HL-60 (cell line): ENCODE measurements at regions not wholly inside any gene's neighbourhood (a gene's known extent, or its start where the extent isn't known, plus 50 kb on each side); places are given as distances from the start of the nearest gene placed in this dataset.

ENCODE experiments used
- DNase-seq, 2 experiments: peaks; one replicate each; pipeline ENCODE4 v3.0.0-alpha.2; 2010 to 2020; ENCODE audit warnings: low read depth in 1 of 2, low spot score in 1 of 2
- H3K27ac ChIP-seq: fragments of 250-450 bp; sonication (Bioruptor Pico); replicated peaks from 2 replicates; pipeline ENCODE4 v1.5.1; 2020; ENCODE audit warnings: mild to moderate bottlenecking, moderate library complexity
- H3K27me3 ChIP-seq: fragments of 250-450 bp; sonication (Bioruptor Pico); 2 replicates; pipeline ENCODE4 v1.5.1; 2021; ENCODE audit warnings: mild to moderate bottlenecking, moderate library complexity; ENCODE audit not compliant: insufficient read depth, poor library complexity, severe bottlenecking
- H3K4me3 ChIP-seq: replicated peaks from 2 replicates; pipeline ENCODE4 v1.5.1; 2011; ENCODE audit warnings: mild to moderate bottlenecking, control low read depth, low read length; ENCODE audit not compliant: insufficient read depth
- CTCF ChIP-seq: IDR thresholded peaks from one replicate; pipeline ENCODE4 v1.5.1; 2011; ENCODE audit warnings: low read length, control low read depth, inconsistent platforms; ENCODE audit not compliant: insufficient read depth
- GABPA ChIP-seq: IDR thresholded peaks from 2 replicates; pipeline ENCODE4 v1.6.1; 2012; ENCODE audit warnings: low read depth
- POLR2AphosphoS5 ChIP-seq: IDR thresholded peaks from 2 replicates; pipeline ENCODE4 v1.6.1; 2012; ENCODE audit warnings: low read depth
- REST ChIP-seq: IDR thresholded peaks from 2 replicates; pipeline ENCODE4 v1.6.1; 2012; ENCODE audit warnings: low read depth; ENCODE audit not compliant: insufficient replicate concordance
- SPI1 ChIP-seq: IDR thresholded peaks from 2 replicates; pipeline ENCODE4 v1.6.1; 2012; ENCODE audit warnings: low read depth, mild to moderate bottlenecking, borderline replicate concordance

- TF ChIP-seq GABPA (no peak), REST (no peak), POLR2AphosphoS5 (no peak)
- Histone ChIP-seq H3K27me3 (no peaks in the 10 kb centered on the region), H3K27ac (no peak overlapping the region), H3K4me3 (no peak overlapping the region)
- no peak for DNase-seq
These were observed 117.2 kb upstream of the LRFN5 start for GRCh38 chr14:41489315-41489972.

GRCh38 chr14:41488401-41488800 is 118.3 kb upstream of the LRFN5 start:
- DNase-seq, result no peak
- Histone ChIP-seq H3K27me3 (no peaks in the 10 kb centered on the region), H3K4me3 (no peak overlapping the region), H3K27ac (no peak overlapping the region)
- TF ChIP-seq GABPA (no peak), SPI1 (no peak), REST (no peak), CTCF (no peak)

GRCh38 chr14:41482861-41483260 is 123.8 kb upstream of the LRFN5 start:
- no peak for TF ChIP-seq POLR2AphosphoS5
- no peak for TF ChIP-seq GABPA
- no peak for TF ChIP-seq SPI1
- no peak for TF ChIP-seq CTCF
- no peak for TF ChIP-seq REST
- no peak for DNase-seq
- Histone ChIP-seq H3K27me3 (no peaks in the 10 kb centered on the region), H3K4me3 (no peak overlapping the region), H3K27ac (no peak overlapping the region)

DNA sequence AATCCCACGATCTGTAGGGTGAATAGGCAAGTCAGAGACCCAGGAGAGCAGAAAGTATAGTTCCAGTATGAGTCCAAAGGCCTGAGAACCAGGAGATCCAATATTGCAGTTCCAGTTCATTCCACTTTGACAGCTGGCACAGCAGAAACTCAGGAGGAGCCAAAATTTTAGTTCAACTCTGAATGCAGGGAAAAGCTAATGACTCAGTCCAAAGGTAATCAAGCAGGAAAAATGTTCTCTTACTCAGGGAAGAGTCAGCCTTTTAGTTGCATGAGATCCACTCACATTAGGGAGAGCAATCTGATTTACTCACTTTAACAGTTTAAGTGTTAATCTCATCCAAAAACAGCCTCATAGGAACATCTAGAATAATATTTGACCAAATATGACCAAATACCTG is 130.2 kb upstream of the LRFN5 start:
- DNase-seq, result no peak
- no peaks in the 10 kb centered on the region for H3K27me3 ChIP-seq
- H3K4me3 ChIP-seq, result no peak overlapping the region
- TF ChIP-seq REST (no peak), CTCF (no peak), GABPA (no peak), SPI1 (no peak), POLR2AphosphoS5 (no peak)
- no peak overlapping the region for H3K27ac ChIP-seq
